ENCODE measurements at regions not wholly inside any gene's neighbourhood (a gene's known extent, or its start where the extent isn't known, plus 50 kb on each side); places are given as distances from the start of the nearest gene placed in this dataset.

GRCh38 chr7:17487343-17487742, 188.9 kb downstream of the AHR start:
- no peak for TF ChIP-seq CTCF (IDR thresholded peaks at IDR 0.05 in 4 of 5, conservative IDR thresholded peaks at IDR 0.05 in 1 of 5)
- no peak for TF ChIP-seq POLR2A (IDR thresholded peaks at IDR 0.05)
